ENCODE measurements at regions not wholly inside any gene's neighbourhood (a gene's known extent, or its start where the extent isn't known, plus 50 kb on each side); places are given as distances from the start of the nearest gene placed in this dataset.

DNA sequence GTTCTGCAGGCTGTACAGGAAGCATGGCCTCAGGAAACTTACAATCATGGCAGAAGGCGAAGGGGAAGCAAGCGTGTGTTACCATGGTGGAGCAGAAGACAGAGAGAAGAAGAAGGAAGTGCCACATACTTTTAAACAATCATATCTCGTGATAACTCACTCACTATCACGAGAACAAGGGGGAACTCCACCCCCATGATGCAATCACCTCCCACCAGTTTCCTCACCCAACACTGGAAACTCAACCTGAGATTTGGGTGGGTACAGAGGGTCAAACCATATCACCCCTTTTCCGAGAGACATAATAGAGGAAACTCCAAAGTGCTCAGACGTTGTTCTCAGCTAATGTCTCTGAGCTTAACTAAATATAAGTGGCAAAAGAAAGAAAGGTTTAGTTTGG, 186.3 kb upstream of the MME start:
- Histone ChIP-seq H3K27me3 (no peaks in the 10 kb centered on the region), H3K36me3 (no peaks in the 10 kb centered on the region), H3K4me2 (no peak overlapping the region), H3K9me3 (ENCODE audit: low read depth) (no peaks in the 10 kb centered on the region), H4K20me1 (ENCODE audit: low read depth) (no peaks in the 10 kb centered on the region), H3K4me3 (no peak overlapping the region), H2AFZ (replicated peaks) (no peak overlapping the region), H3K9ac (no peak overlapping the region), H3K79me2 (ENCODE audit: low read depth) (no peaks in the 10 kb centered on the region), H3K27ac (no peak overlapping the region), H3F3A (ENCODE audit: low read depth) (no peaks in the 10 kb centered on the region), H3K4me1 (no peaks in the 10 kb centered on the region)
- Mint-ChIP-seq H3K4me1 (no peaks in the 10 kb centered on the region), H3K27me3 (ENCODE audit: insufficient read depth, low read depth) (no peaks in the 10 kb centered on the region), H3K27ac (no peak overlapping the region), H3K4me3 (no peak overlapping the region), H3K36me3 (no peaks in the 10 kb centered on the region), H3K9me3 (no peaks in the 10 kb centered on the region)
- no peak for DNase-seq (ENCODE audit: low spot score)
- no peak for TF ChIP-seq EZH2phosphoT487 (IDR thresholded peaks at IDR 0.05)
- TF ChIP-seq, protein P1, sequence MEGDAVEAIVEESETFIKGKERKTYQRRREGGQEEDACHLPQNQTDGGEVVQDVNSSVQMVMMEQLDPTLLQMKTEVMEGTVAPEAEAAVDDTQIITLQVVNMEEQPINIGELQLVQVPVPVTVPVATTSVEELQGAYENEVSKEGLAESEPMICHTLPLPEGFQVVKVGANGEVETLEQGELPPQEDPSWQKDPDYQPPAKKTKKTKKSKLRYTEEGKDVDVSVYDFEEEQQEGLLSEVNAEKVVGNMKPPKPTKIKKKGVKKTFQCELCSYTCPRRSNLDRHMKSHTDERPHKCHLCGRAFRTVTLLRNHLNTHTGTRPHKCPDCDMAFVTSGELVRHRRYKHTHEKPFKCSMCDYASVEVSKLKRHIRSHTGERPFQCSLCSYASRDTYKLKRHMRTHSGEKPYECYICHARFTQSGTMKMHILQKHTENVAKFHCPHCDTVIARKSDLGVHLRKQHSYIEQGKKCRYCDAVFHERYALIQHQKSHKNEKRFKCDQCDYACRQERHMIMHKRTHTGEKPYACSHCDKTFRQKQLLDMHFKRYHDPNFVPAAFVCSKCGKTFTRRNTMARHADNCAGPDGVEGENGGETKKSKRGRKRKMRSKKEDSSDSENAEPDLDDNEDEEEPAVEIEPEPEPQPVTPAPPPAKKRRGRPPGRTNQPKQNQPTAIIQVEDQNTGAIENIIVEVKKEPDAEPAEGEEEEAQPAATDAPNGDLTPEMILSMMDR (IDR thresholded peaks at IDR 0.05): no peak

DNA sequence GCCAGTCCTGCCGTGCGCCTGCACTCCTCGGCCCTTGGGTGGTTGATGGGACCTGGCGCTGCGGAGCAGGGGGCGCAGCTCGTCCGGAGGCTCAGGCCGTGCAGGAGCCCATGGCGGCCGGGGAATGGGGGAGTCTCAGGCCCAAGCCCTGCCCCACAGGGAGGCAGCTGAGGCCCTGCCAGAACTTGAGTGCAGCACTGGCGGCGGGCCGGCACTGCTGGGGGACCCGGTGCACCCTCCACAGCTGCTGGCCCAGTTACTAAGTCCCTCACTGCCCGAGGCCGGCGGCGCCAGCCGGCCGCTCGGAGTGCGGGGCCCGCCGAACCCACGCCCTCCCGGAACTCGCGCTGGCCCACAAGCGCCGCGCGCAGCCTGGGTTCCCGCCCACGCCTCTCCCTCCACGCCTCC, 190.9 kb upstream of the MME start:
- Mint-ChIP-seq H3K4me3 (no peak overlapping the region), H3K27ac (no peak overlapping the region), H3K9me3 (no peaks in the 10 kb centered on the region), H3K4me1 (no peaks in the 10 kb centered on the region), H3K36me3 (no peaks in the 10 kb centered on the region), H3K27me3 (ENCODE audit: insufficient read depth, low read depth) (peaks cover 3% of the 10 kb centered on the region)
- Histone ChIP-seq H3F3A (ENCODE audit: low read depth) (no peaks in the 10 kb centered on the region), H3K4me1 (no peaks in the 10 kb centered on the region), H3K9me3 (ENCODE audit: low read depth) (no peaks in the 10 kb centered on the region), H3K4me3 (no peak overlapping the region), H3K27ac (no peak overlapping the region), H3K4me2 (no peak overlapping the region), H3K9ac (no peak overlapping the region), H3K27me3 (no peaks in the 10 kb centered on the region), H2AFZ (replicated peaks) (no peak overlapping the region), H3K79me2 (ENCODE audit: low read depth) (no peaks in the 10 kb centered on the region), H3K36me3 (no peaks in the 10 kb centered on the region), H4K20me1 (ENCODE audit: low read depth) (no peaks in the 10 kb centered on the region)
- no peak for DNase-seq (ENCODE audit: low spot score)
- no peak for TF ChIP-seq EZH2phosphoT487 (IDR thresholded peaks at IDR 0.05)
- TF ChIP-seq EZH2 (IDR thresholded peaks at IDR 0.05): no peak
- TF ChIP-seq, protein P1 (IDR thresholded peaks at IDR 0.05): no peak

DNA sequence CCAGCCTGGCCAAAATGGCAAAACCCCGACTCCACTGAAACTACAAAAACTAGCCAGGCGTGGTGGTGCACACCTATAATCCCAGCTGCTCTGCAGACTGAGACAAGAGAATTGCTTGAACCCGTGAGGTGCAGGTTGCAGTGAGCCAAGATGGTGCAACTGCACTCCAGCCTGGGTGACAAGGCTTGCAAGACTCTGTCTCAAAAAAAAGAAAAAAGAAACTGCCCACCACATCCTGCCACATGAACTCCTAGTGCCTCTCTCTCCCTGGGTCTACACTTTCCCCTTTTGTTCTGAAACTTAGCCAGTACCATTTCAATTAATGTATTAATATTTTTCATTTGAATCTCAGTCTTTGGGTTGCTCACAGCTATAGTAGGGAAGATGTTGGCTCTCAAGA, 192.2 kb upstream of the MME start:
- Mint-ChIP-seq H3K4me3 (no peak overlapping the region), H3K9me3 (no peaks in the 10 kb centered on the region), H3K4me1 (no peaks in the 10 kb centered on the region), H3K27ac (no peak overlapping the region), H3K36me3 (no peaks in the 10 kb centered on the region), H3K27me3 (ENCODE audit: insufficient read depth, low read depth) (peaks cover 3% of the 10 kb centered on the region)
- no peak overlapping the region for H3K4me3 ChIP-seq
- DNase-seq (ENCODE audit: low spot score): no peak
- no peaks in the 10 kb centered on the region for H3F3A ChIP-seq (ENCODE audit: low read depth)
- H2AFZ ChIP-seq (replicated peaks): no peak overlapping the region
- no peak overlapping the region for H3K9ac ChIP-seq
- no peaks in the 10 kb centered on the region for H3K79me2 ChIP-seq (ENCODE audit: low read depth)
- no peaks in the 10 kb centered on the region for H3K9me3 ChIP-seq (ENCODE audit: low read depth)
- no peaks in the 10 kb centered on the region for H4K20me1 ChIP-seq (ENCODE audit: low read depth)
- TF ChIP-seq EZH2phosphoT487 (IDR thresholded peaks at IDR 0.05): no peak
- TF ChIP-seq, protein P1 (IDR thresholded peaks at IDR 0.05): no peak
- TF ChIP-seq EZH2 (IDR thresholded peaks at IDR 0.05): no peak
- no peaks in the 10 kb centered on the region for H3K27me3 ChIP-seq
- no peak overlapping the region for H3K4me2 ChIP-seq
- no peaks in the 10 kb centered on the region for H3K4me1 ChIP-seq
- H3K27ac ChIP-seq: no peak overlapping the region
- no peaks in the 10 kb centered on the region for H3K36me3 ChIP-seq

DNA sequence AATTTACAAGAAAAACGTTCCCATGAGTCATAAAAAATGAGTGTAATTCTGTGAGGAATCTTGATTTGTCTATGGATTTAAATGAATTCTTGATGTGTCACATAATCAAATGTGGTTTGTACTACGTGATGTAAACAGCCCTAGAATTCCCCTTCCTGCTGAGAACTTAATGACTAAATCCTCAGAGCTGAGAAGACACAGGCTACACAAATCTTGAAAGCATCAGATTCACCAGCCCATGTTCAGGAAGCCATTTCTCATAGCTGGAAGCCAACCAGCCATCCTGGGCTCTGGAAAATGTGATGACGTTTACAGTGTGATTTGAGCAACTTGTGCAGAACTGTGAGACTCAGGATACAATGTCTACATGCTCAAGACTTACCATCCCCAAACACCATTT, 193.7 kb upstream of the MME start:
- TF ChIP-seq EZH2 (IDR thresholded peaks at IDR 0.05) (no peak), EZH2phosphoT487 (IDR thresholded peaks at IDR 0.05) (no peak)
- TF ChIP-seq, protein P1 (IDR thresholded peaks at IDR 0.05): no peak
- no peaks in the 10 kb centered on the region for H3K4me1 ChIP-seq
- no peaks in the 10 kb centered on the region for H4K20me1 ChIP-seq (ENCODE audit: low read depth)
- no peaks in the 10 kb centered on the region for H3K36me3 ChIP-seq
- H3K4me3 Mint-ChIP-seq: no peak overlapping the region
- no peak overlapping the region for H3K27ac Mint-ChIP-seq
- no peaks in the 10 kb centered on the region for H3K4me1 Mint-ChIP-seq
- H3K9ac ChIP-seq: no peak overlapping the region
- no peaks in the 10 kb centered on the region for H3K36me3 Mint-ChIP-seq
- no peaks in the 10 kb centered on the region for H3K9me3 ChIP-seq (ENCODE audit: low read depth)
- peak overlapping the region; percentile 5 for H2AFZ ChIP-seq (replicated peaks)
- no peak for DNase-seq (ENCODE audit: low spot score)
- H3K27ac ChIP-seq: no peak overlapping the region
- H3K27me3 ChIP-seq: no peaks in the 10 kb centered on the region
- H3F3A ChIP-seq (ENCODE audit: low read depth): no peaks in the 10 kb centered on the region
- H3K27me3 Mint-ChIP-seq (ENCODE audit: insufficient read depth, low read depth): peaks cover 3% of the 10 kb centered on the region
- no peak overlapping the region for H3K4me2 ChIP-seq
- H3K9me3 Mint-ChIP-seq: no peaks in the 10 kb centered on the region
- H3K4me3 ChIP-seq: no peak overlapping the region
- H3K79me2 ChIP-seq (ENCODE audit: low read depth): no peaks in the 10 kb centered on the region

All from neural progenitor cell (in vitro differentiated cells).